ENCODE measurements at regions not wholly inside any gene's neighbourhood (a gene's known extent, or its start where the extent isn't known, plus 50 kb on each side); places are given as distances from the start of the nearest gene placed in this dataset.
"Not testable (repeated sequence)": the region's sequence is repeated elsewhere in the genome, so short reads cannot be mapped to it uniquely, and the experiment has no call there.

- no peak for DNase-seq
Observed at GRCh38 chr6:145087034-145087433, 648.3 kb downstream of the EPM2A start.

GRCh38 chr6:145090801-145091585 lies 644.3 kb downstream of the EPM2A start:
- no peak for DNase-seq

- no peak for DNase-seq
Observed at GRCh38 chr6:145091586-145092142, 643.7 kb downstream of the EPM2A start.

- no peak for DNase-seq
Observed at GRCh38 chr6:145092554-145092953, 642.8 kb downstream of the EPM2A start.

DNA sequence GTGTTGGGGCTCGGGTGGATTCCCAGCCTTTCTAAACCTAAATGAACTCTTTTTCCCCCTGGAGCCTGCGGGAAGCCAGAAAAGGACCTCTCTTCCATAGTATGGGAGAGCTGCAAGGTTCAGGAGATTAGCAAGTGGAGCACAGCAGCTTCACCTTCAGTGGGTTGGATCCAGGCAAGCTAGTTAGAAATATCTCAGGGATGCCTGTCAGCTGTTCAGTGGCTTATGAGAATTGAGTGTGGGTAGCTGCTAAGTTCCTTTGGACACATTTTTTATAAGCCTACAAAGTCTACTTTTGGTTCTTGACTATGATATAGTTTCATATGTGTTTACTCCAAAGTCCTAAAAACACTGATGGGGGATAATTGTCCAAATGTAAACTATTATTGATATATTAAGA lies 642.1 kb downstream of the EPM2A start:
- DNase-seq, result no peak

- no peak for DNase-seq
Observed at GRCh38 chr6:145096846-145097245, 638.5 kb downstream of the EPM2A start.

DNA sequence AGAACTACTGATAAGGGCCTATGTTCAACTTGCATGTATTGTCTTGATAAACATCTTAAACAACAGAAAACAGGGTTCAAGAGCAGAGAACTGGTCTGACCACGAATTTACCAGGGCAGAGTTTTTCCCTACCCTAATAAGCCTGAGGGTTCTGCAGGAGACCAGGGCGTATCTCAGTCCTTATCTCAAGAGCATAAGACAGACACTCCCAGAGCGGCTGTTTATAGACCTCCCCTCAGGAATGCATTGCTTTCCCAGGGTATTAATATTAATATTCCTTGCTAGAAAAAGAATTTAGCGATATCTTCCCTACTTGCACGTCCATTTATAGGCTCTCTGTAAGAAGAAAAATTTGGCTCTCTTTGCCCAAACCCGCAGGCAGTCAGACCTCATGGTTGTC lies 637.2 kb downstream of the EPM2A start:
- not testable (repeated sequence) for DNase-seq

GRCh38 chr6:145099713-145100112 lies 635.6 kb downstream of the EPM2A start:
- no peak for DNase-seq

DNA sequence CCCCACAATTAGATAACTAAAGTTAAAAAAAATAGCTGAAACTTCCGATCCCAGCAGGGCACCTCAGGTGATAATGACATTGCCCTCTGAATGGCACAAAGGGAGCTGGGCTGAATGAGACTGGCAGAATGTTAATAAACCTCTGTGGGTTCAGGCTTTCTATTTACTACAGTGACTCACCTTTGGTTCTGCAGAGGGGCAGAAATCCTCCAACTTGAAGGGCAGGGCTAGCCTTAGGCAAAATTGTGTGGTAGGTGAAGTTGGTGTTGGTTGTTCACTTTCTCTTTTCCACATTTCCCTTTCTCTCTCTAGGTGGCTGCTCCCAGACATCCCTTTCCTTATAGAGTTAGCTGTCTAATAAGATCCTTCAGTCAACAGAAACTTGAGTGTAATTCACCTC lies 625.2 kb downstream of the EPM2A start:
- DNase-seq, result no peak

DNA sequence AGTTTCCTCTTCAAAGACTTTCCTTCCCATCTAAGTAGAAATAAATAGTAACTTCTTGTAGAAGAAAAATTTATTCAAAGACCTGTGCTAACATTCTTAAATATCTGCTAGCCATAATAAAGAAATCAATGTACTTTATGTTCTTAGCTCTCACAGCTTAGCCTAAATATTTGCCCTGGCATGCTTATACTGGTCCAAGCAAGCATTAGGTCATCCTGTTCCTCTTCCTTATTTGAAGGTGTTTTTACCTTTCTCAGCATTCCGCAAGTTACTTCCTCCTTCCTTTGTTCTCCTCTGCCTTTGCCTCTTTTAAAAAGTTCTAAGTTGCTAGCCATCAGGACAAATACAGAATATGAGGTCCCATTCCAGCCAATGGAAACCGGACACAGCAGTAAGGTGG lies 623.9 kb downstream of the EPM2A start:
- not testable (repeated sequence) for DNase-seq

GRCh38 chr6:145112711-145113148 lies 622.6 kb downstream of the EPM2A start:
- DNase-seq, result no peak

- no peak for DNase-seq
Observed at GRCh38 chr6:145115638-145116037, 619.7 kb downstream of the EPM2A start.

DNA sequence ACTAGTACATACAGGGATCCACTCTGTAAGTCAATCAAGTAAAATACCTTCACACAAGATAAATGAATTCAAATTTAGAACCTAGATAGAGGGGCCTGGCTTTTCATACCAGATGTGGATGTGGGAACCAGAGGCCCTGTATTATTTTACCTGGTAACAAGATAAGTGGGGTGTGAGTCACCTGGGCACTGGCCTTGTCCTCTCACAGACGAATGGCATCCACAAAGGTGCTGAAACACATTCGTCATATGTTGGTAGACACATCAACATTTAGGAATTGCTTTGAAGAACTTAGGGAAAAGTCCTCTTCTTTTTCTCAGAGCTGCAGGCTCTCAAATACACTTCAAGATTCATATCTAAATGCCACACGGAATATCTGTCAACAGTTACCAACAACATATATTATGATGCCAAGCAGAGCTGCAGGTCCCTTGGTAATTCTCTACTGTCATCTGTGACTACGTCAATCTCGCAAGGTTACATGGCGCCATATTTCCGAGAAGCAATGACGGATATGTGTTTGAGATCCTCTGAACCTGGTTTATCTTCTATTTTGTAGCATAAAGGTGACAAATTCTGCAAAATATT lies 618.6 kb downstream of the EPM2A start:
- DNase-seq, result no peak

- DNase-seq, result no peak
Observed at GRCh38 chr6:145118224-145118623, 617.1 kb downstream of the EPM2A start.

GRCh38 chr6:145119081-145119480 lies 616.2 kb downstream of the EPM2A start:
- DNase-seq, result no peak

- DNase-seq, result no peak
Observed at GRCh38 chr6:145132709-145133108, 602.6 kb downstream of the EPM2A start.

DNA sequence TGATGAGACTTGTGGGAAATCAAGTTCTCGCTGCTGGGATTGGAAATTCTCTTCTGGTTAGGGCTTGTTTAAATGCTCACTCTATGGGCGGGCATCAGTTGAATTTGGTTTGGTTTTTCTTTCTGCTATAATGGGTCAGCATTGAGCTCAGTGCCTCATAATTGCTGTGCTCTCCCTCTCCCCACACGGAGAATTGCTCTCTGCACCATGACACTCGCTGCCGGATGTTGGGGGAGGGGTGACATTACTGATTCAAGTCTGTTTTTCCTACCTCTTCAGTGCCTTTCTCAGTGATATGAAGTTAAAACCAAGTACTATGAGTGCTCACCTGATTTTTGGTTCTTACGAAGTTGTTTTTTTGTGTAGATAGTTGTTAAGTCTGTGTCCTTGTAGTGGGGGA lies 599.6 kb downstream of the EPM2A start:
- DNase-seq, result no peak

DNA sequence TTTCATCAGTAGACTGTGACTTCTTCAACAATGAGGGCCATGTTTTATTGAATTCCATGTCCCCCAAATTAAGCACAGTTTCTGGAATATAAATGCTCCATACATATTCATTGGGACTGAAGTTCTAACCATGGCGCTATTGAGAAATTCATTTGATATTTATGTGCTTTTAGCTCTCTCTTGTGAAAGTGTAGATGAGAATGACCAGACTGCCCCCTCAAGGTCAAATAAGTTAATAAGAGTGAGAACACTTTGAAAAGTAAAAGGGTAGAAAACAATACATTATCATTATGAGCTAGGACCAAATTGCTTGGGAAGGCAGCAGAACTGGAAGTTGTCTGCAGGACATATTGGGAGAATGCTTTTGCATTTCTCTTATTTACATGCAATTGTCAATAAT lies 597.9 kb downstream of the EPM2A start:
- no peak for DNase-seq

GRCh38 chr6:145138469-145139139 lies 596.7 kb downstream of the EPM2A start:
- no peak for DNase-seq

DNA sequence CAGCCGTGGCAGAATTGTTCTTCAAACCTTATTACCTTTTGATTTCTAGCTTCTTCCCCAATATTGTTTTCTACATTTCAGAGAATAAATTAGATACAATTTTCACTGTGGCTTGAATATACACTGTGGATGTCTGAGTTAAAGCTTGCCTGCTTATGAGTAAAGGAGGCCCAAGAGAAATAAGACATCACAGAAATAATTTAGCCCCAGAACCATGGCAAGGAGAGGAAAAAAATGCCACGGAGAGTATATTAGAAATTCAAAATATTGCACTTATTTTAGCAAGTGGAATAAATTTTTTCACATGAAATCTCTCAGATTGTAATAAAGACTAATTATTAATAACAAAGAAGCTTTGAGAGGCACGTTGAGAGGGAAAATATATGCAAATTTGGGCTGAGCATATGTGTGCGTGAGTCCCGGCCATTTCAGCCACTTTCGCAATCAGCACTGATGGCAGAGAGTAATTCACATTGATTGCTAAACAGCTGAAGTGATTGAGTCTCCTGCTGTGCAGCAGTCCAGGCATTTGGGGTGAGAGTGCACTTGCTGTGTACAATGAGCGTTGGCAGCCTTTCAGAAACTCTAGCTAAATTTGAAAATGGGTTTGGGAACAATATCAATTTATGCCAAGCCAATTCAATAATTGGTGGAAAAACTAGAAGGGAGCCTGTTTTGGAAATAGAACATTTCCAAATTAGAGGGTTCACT lies 596.0 kb downstream of the EPM2A start:
- DNase-seq, result no peak

DNA sequence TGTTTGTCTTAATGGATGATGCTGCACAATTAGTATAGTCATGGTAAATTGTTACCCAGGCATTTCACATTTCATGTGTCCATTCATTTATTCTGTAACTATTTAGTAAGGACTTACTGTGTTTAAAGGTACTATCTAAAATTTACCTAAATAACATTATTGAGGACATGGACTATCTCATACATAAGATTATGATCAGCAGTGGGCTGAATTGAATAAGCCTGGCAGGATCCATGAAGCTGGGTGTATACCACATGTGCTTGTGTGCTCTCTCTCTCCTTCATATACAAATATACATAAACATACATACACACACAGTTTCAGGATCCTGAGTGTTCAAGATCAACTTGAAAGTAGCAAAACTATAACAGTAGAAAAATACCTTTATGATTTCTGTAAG lies 595.4 kb downstream of the EPM2A start:
- DNase-seq, result no peak

DNA sequence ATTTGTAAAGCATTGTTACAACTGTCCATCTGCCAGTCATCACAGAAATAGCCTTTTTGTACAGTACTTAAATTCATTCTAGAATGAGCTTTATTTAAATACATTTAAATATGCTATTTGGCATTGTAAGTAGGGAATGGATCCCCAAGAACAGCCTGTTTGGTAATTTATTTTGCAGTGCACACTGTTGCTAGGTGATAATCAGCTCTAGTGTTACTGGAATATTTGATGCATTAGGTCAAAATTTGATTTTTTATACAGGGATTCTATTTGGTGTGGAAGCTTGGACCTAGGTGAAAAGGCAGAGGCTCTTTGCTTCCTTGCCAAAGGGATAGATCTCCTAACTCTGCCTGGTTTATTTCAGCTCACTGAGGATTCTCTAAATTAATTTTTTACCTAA lies 593.7 kb downstream of the EPM2A start:
- DNase-seq, result no peak

GRCh38 chr6:145142958-145143357 lies 592.4 kb downstream of the EPM2A start:
- no peak for DNase-seq
